HG02973 (cell line): ENCODE measurements at regions not wholly inside any gene's neighbourhood (a gene's known extent, or its start where the extent isn't known, plus 50 kb on each side); places are given as distances from the start of the nearest gene placed in this dataset.

ENCODE experiments used
- ATAC-seq: cut with Tn5 transposase; IDR thresholded peaks from one replicate; pipeline ENCODE4 v1.9.1; 2021; ENCODE audit warnings: moderate library complexity; ENCODE audit not compliant: unreplicated experiment

DNA sequence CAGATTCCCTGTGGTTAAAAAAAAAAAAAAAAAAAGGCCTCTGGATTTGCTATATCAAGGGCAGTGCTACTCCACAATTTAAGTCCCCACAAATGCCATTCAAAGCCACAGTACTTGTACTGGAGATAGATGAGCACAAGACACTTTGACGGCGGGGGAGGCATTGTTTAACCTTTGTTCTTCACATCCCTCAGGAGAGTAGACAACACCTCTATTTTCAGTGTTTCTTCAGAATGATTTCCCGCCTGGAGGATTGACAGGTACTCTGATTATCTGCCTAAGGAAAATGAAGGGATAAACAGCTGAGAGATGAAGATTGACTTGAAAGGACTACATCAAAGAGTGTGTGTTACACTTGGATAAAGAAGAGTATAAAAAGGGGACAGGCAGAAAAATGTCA is 58.7 kb downstream of the OTOL1 start:
- ATAC-seq: no peak

DNA sequence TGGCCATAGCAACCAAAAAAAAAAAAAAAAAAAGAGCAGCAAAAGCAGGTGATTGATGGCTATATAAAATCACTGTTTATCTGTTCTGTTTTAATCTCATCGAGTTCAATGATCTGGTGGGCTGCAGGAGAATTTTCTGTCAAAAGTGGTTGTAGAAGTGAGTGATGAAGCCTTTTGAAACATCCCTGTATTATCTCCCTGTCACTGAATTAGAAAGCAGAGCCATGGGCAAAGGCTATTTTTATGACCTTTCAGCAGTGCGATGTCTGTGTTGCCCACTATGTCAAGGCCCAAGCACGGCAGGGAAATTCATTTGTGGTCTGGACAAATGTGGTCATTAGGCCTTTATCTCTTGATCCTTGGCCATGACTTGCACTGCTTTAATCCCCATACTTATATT is 59.9 kb downstream of the OTOL1 start:
- ATAC-seq: no peak

DNA sequence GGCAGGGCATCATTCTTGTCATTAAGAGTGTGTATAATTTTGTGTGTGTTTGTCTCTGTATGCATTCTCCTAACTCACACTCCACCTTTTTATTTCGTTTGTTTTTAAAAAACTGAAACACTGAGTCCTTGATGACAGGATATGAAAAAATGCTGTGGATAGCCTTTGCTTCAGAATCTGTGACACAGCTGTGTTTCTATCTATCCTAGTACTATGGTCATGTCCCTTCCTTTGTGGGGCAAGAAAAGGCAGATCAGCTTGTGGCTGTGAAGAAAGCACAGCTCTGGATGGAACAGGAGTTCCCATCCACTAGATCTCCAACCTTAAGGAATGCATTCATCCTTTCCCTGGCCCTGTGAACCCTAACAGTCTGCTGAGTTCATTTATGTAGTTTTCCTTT is 60.3 kb downstream of the OTOL1 start:
- no peak for ATAC-seq

- ATAC-seq: no peak
These were observed 61.0 kb downstream of the OTOL1 start for GRCh38 chr3:161557445-161558150.

DNA sequence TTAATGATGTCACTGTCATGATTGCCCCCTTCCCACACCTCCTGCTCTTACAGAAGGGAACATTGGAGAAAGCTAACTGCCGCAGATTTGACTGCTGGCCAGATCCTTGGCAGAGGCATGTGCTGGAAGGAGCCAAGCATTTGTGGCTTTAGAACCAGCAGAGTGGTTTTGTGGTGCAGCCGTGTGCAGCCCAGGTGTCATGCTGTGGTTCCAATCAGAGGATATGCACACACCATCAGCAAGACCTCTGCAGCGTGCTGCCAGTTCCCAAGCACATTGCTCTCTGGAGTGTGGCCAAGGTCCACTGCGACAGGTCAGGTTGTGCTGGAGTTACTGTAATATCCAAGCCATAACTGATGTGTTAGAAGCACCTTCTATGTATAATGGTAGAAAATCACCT is 61.6 kb downstream of the OTOL1 start:
- ATAC-seq: no peak

DNA sequence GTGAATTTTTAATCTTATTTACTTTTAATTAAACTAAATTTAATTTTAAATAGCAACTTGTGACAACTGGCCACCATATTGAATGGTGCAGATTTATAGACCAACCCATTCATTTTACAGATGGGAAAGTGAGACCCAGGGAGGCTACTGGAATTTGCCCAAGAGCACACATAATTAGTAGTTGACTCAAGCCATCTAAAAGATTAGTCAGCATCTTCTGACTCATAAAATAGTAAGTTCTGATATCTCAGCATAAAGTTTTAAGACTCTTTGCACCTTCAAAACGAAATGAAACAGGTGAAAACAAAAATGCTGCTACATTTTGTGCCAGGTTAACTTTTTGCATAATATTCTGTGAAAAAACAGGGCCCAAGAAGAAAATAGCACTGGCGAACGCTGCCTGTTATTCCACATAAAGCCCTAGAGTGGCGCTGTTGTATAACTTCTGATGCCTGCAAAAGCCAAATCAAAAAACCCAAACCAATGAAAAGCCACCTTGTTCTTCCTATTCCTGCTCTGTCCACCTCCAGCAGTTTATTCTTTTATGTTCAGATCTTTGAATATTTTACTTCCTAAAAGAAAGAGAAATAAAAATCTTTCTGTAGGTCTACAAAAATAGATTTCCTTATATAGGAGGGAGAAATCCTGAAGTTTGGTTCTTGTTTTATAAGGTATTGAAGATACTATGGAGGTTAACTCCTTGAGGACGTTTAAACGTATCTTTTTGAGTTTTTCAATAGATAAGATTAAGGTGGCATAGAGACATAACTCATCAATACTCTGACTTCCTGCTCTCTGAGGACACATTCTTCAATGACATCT is 62.8 kb downstream of the OTOL1 start:
- ATAC-seq: no peak

- ATAC-seq: no peak
These were observed 63.5 kb downstream of the OTOL1 start for GRCh38 chr3:161560008-161560637.

GRCh38 chr3:161567577-161568361 is 71.2 kb downstream of the OTOL1 start:
- no peak for ATAC-seq

DNA sequence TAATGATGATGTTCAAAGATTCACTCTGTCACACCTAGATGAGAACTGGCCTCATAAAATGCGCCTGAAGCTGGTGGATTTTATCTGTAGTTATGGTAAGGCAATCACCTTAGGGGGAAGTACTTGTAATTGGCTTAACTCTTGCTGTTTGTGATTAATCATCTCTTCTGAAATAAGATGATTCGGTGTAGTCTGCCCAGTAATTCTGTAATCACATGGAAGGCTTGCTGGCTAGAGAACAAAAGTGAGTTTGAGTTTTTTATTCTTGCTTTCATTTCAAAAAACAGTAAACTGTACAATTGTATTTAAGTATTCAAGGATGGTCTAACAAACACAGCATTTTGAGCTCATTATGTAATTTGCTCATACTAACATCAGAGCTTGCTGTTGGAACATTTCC is 72.1 kb downstream of the OTOL1 start:
- no peak for ATAC-seq

GRCh38 chr3:161571951-161572350 is 75.3 kb downstream of the OTOL1 start:
- no peak for ATAC-seq

DNA sequence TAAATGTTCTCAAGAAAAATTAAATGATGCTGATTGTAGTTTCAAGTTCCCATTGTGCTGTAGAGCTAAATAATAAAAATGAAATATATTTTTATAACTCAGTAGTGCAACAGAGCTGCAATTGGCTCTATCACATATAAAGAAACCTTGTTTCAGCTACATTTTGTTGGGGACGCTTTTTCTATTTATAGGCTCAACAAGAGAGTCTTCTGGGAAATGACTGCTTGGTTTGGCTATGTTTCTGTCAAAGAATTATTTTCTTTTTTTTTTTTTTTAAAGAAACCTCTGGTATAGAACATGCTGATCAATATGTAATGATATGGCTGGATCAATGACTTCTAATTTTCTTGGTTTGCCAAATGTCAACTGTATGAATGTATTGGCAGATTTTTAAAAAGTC is 76.5 kb downstream of the OTOL1 start:
- ATAC-seq: no peak

GRCh38 chr3:161575901-161576300 is 79.3 kb downstream of the OTOL1 start:
- no peak for ATAC-seq

DNA sequence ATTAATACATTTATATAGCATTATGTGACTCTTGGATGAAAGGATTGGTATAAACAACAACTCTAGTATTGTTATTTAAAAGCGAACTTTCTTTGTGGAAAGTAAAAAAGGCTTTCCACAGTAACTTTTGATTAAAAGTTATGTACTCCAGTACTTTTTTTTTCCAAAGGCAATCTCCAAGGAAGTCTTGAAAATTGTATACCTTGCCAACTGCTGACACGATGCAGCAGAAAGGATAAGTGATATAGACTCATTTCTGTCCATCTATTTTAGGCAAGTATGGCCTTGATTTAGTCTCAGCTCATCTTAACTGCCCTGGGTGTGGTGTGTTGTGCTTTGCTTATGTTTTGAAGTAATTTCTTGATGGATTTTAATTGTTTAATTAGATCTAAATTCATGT is 79.7 kb downstream of the OTOL1 start:
- ATAC-seq: no peak

- ATAC-seq: no peak
These were observed 80.3 kb downstream of the OTOL1 start for GRCh38 chr3:161576714-161577510.

- no peak for ATAC-seq
These were observed 81.1 kb downstream of the OTOL1 start for GRCh38 chr3:161577662-161578061.

- no peak for ATAC-seq
These were observed 83.0 kb downstream of the OTOL1 start for GRCh38 chr3:161579395-161580126.

DNA sequence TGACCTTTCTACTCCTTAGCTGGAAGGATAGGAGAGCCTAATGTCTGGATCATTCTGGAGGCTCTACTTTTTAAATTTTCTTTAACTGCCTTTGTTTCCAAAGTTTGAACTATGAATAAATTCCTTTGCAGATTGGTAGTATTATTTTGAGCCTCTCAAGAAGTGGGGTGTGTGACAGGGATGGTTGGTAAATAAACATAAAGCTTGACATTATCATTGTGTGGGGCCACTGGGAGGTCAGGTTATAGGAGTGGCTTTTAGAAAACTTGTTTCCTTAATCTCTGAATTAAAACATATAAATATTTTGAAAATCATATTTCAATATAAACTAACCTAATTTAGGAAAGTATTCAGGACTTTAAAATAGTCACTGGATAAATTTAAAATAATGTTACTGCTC is 89.3 kb downstream of the OTOL1 start:
- no peak for ATAC-seq

GRCh38 chr3:161586556-161587235 is 90.1 kb downstream of the OTOL1 start:
- no peak for ATAC-seq

DNA sequence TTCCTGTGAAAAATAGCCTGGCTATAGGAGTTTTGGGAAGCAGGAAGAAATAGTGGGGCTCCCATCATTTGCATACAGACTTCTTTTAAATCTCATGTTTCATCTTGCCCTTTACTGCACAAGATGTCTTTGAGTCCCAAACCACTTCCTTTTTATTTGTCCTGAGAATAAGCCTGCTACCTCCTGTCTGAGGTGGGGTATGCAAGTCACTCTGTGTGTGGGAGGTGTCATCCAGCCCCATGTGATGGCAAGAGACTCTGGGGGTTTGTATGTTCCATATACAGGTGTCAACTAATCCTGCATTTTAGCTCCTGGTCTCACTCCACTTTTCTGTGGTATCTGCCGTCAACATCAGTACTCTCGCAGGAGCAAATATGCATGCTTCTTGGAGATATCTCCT is 102.0 kb downstream of the OTOL1 start:
- no peak for ATAC-seq
